Fibroblast of gingiva (primary cell): ENCODE measurements at regions not wholly inside any gene's neighbourhood (a gene's known extent, or its start where the extent isn't known, plus 50 kb on each side); places are given as distances from the start of the nearest gene placed in this dataset.
A peak's percentile ranks its signal among the peaks of the same experiment; 100 is the strongest.
"Not testable (repeated sequence)": the region's sequence is repeated elsewhere in the genome, so short reads cannot be mapped to it uniquely, and the experiment has no call there.

ENCODE experiments used
- DNase-seq: peaks from one replicate; pipeline ENCODE4 v3.0.0-alpha.2; 2011; ENCODE audit warnings: low read depth

GRCh38 chr1:208465786-208466590 is 221.8 kb upstream of the PLXNA2 start:
- no peak for DNase-seq

GRCh38 chr1:208467151-208467780 is 223.1 kb upstream of the PLXNA2 start:
- no peak for DNase-seq

- peak; percentile 41 for DNase-seq
These were observed 231.3 kb upstream of the PLXNA2 start for GRCh38 chr1:208475449-208475848.

GRCh38 chr1:208475951-208476845 is 232.0 kb upstream of the PLXNA2 start:
- no peak for DNase-seq

GRCh38 chr1:208476846-208477170 is 232.6 kb upstream of the PLXNA2 start:
- no peak for DNase-seq

- no peak for DNase-seq
These were observed 235.3 kb upstream of the PLXNA2 start for GRCh38 chr1:208479435-208479834.

- DNase-seq: no peak
These were observed 241.3 kb upstream of the PLXNA2 start for GRCh38 chr1:208485512-208485911.

- DNase-seq: no peak
These were observed 242.5 kb upstream of the PLXNA2 start for GRCh38 chr1:208486677-208487076.

- DNase-seq: not testable (repeated sequence)
These were observed 244.2 kb upstream of the PLXNA2 start for GRCh38 chr1:208488432-208488831.

- no peak for DNase-seq
These were observed 252.5 kb upstream of the PLXNA2 start for GRCh38 chr1:208496467-208497371.

GRCh38 chr1:208497866-208498541 is 253.8 kb upstream of the PLXNA2 start:
- DNase-seq: no peak

- no peak for DNase-seq
These were observed 254.8 kb upstream of the PLXNA2 start for GRCh38 chr1:208499026-208499425.

GRCh38 chr1:208499601-208500000 is 255.4 kb upstream of the PLXNA2 start:
- no peak for DNase-seq

- no peak for DNase-seq
These were observed 256.2 kb upstream of the PLXNA2 start for GRCh38 chr1:208500375-208500774.

GRCh38 chr1:208501542-208501941 is 257.4 kb upstream of the PLXNA2 start:
- DNase-seq: no peak

GRCh38 chr1:208503787-208504186 is 259.6 kb upstream of the PLXNA2 start:
- no peak for DNase-seq

GRCh38 chr1:208506812-208507211 is 262.6 kb upstream of the PLXNA2 start:
- no peak for DNase-seq

GRCh38 chr1:208509072-208509471 is 264.9 kb upstream of the PLXNA2 start:
- DNase-seq: no peak

- DNase-seq: peak; percentile 62
These were observed 266.2 kb upstream of the PLXNA2 start for GRCh38 chr1:208510192-208510952.

- DNase-seq: no peak
These were observed 267.2 kb upstream of the PLXNA2 start for GRCh38 chr1:208511242-208511860.
